NCI-H345 (cell line): ENCODE measurements at regions not wholly inside any gene's neighbourhood (a gene's known extent, or its start where the extent isn't known, plus 50 kb on each side); places are given as distances from the start of the nearest gene placed in this dataset.

ENCODE experiments used
- DNase-seq: peaks from one replicate; lab custom pipeline; 2025; lab: John Stamatoyannopoulos, UW

- DNase-seq: no peak
Observed at GRCh38 chr12:19015285-19015684, 114.2 kb upstream of the PLEKHA5 start.

- DNase-seq: no peak
Observed at GRCh38 chr12:19018302-19018970, 111.1 kb upstream of the PLEKHA5 start.

GRCh38 chr12:19021240-19021639 is 108.3 kb upstream of the PLEKHA5 start:
- DNase-seq: no peak

GRCh38 chr12:19021646-19022045 is 107.9 kb upstream of the PLEKHA5 start:
- no peak for DNase-seq

- DNase-seq: no peak
Observed at GRCh38 chr12:19025582-19025981, 104.0 kb upstream of the PLEKHA5 start.

GRCh38 chr12:19026034-19026433 is 103.5 kb upstream of the PLEKHA5 start:
- DNase-seq: no peak

GRCh38 chr12:19026614-19027488 is 102.7 kb upstream of the PLEKHA5 start:
- DNase-seq: no peak

- DNase-seq: no peak
Observed at GRCh38 chr12:19030180-19030579, 99.4 kb upstream of the PLEKHA5 start.

GRCh38 chr12:19030603-19031002 is 98.9 kb upstream of the PLEKHA5 start:
- no peak for DNase-seq

GRCh38 chr12:19031032-19031431 is 98.5 kb upstream of the PLEKHA5 start:
- DNase-seq: no peak

GRCh38 chr12:19032826-19033225 is 96.7 kb upstream of the PLEKHA5 start:
- DNase-seq: no peak

- DNase-seq: no peak
Observed at GRCh38 chr12:19033244-19033643, 96.3 kb upstream of the PLEKHA5 start.

GRCh38 chr12:19034937-19035336 is 94.6 kb upstream of the PLEKHA5 start:
- no peak for DNase-seq

GRCh38 chr12:19035536-19035935 is 94.0 kb upstream of the PLEKHA5 start:
- DNase-seq: no peak

GRCh38 chr12:19036673-19037357 is 92.7 kb upstream of the PLEKHA5 start:
- no peak for DNase-seq

GRCh38 chr12:19038209-19038608 is 91.3 kb upstream of the PLEKHA5 start:
- no peak for DNase-seq

GRCh38 chr12:19039515-19039914 is 90.0 kb upstream of the PLEKHA5 start:
- no peak for DNase-seq

- DNase-seq: no peak
Observed at GRCh38 chr12:19042221-19042620, 87.3 kb upstream of the PLEKHA5 start.

GRCh38 chr12:19044430-19044829 is 85.1 kb upstream of the PLEKHA5 start:
- no peak for DNase-seq

- DNase-seq: no peak
Observed at GRCh38 chr12:19044891-19045290, 84.6 kb upstream of the PLEKHA5 start.

GRCh38 chr12:19045426-19045825 is 84.1 kb upstream of the PLEKHA5 start:
- DNase-seq: no peak

GRCh38 chr12:19048943-19049342 is 80.6 kb upstream of the PLEKHA5 start:
- no peak for DNase-seq

- no peak for DNase-seq
Observed at GRCh38 chr12:19052689-19053088, 76.8 kb upstream of the PLEKHA5 start.
